ENCODE measurements at regions not wholly inside any gene's neighbourhood (a gene's known extent, or its start where the extent isn't known, plus 50 kb on each side); places are given as distances from the start of the nearest gene placed in this dataset.

GRCh38 chr14:101643651-101644050 is 82.4 kb downstream of the DIO3 start:
- no peak overlapping the region for H2AFZ ChIP-seq (ENCODE audit: control insufficient read depth, low read depth, low read length)
- intact Hi-C loops (cut with micrococcal nuclease; ENCODE audit: unreplicated experiment), result no loop called here
- ChIA-PET RAD21 (ENCODE audit: unreplicated experiment) (no interaction called here), POLR2A (no interaction called here), SMC1A (ENCODE audit: uncharacterized antibody, unreplicated experiment) (no interaction called here), CTCF (interaction anchor here (0.6 to 0.8 kb wide), 2 partner anchors 40 to 986 kb away, joined by 3 read pairs; no protein-coding TSS in a partner anchor)
- H3K9ac ChIP-seq (ENCODE audit: control insufficient read depth, insufficient read depth, low read length), result no peak overlapping the region
- H3K27ac ChIP-seq (ENCODE audit: control insufficient read depth, insufficient read depth), result no peak overlapping the region
- no peak overlapping the region for H3K4me3 ChIP-seq
- no peaks in the 10 kb centered on the region for H3K79me2 ChIP-seq (ENCODE audit: control insufficient read depth, insufficient read depth, low read length)
- TF ChIP-seq YY1 (IDR thresholded peaks at IDR 0.05; ENCODE audit: low read depth, low read length) (no peak), HSF1 (IDR thresholded peaks at IDR 0.05; ENCODE audit: low read depth, low read length) (no peak), IRF4 (IDR thresholded peaks at IDR 0.05; ENCODE audit: low read depth, low read length) (no peak), SUPT20H (IDR thresholded peaks at IDR 0.05; ENCODE audit: borderline replicate concordance, control insufficient read depth, low read depth, low read length) (no peak), CBFB (IDR thresholded peaks at IDR 0.05; ENCODE audit: low read depth) (no peak), CREM (IDR thresholded peaks at IDR 0.05; ENCODE audit: low read depth) (no peak), BRCA1 (IDR thresholded peaks at IDR 0.05; ENCODE audit: low read depth, low read length) (no peak), ZNF687 (IDR thresholded peaks at IDR 0.05) (no peak), BCL11A (IDR thresholded peaks at IDR 0.05; ENCODE audit: low read depth, low read length) (no peak), LARP7 (IDR thresholded peaks at IDR 0.05) (no peak), PAX5 (IDR thresholded peaks at IDR 0.05; ENCODE audit: borderline replicate concordance, low read depth, low read length) (no peak), FOS (IDR thresholded peaks at IDR 0.05; ENCODE audit: borderline replicate concordance, extremely low read depth, insufficient read length) (no peak), HDGF (IDR thresholded peaks at IDR 0.05) (no peak), USF1 (IDR thresholded peaks at IDR 0.05; ENCODE audit: borderline replicate concordance, extremely low read length, insufficient read depth, low read depth, low read length) (no peak), ZZZ3 (IDR thresholded peaks at IDR 0.05; ENCODE audit: control insufficient read depth, insufficient read length, low read depth) (no peak), GATAD2B (conservative IDR thresholded peaks at IDR 0.05; ENCODE audit: low read depth) (no peak), NR2C1 (IDR thresholded peaks at IDR 0.05) (no peak)
- H3K4me1 ChIP-seq (ENCODE audit: control insufficient read depth, insufficient read depth, low read length), result no peaks in the 10 kb centered on the region
- H3K4me2 ChIP-seq (ENCODE audit: control insufficient read depth, insufficient read depth), result no peak overlapping the region
- no peaks in the 10 kb centered on the region for H3K9me3 ChIP-seq (replicated peaks; ENCODE audit: control insufficient read depth, insufficient read depth, low read length)
- ATAC-seq, result no peak
- no peaks in the 10 kb centered on the region for H4K20me1 ChIP-seq (ENCODE audit: control insufficient read depth, insufficient read depth)
- in situ Hi-C loops (cut with MboI), result no loop called here
- no TSS peak for BruUV-seq (replicated peaks)
- DNase-seq (ENCODE audit: low read depth, low spot score), result no peak
- no peaks in the 10 kb centered on the region for H3K27me3 ChIP-seq (replicated peaks in 1 of 2; ENCODE audit: control insufficient read depth in 2 of 2, insufficient read depth in 2 of 2, low read length in 1 of 2)
- no peak for FAIRE-seq
- WGBS (ENCODE audit: insufficient coverage, insufficient replicate concordance, low lambda C conversion rate, missing lambda C conversion rate), result 60% methylated on average over 6 of the region's 6 CpGs
- H3K36me3 ChIP-seq (ENCODE audit: control insufficient read depth in 2 of 2, insufficient read depth in 2 of 2, low read length in 1 of 2), result no peaks in the 10 kb centered on the region

Data from GM12878 (cell line).